ENCODE measurements at regions not wholly inside any gene's neighbourhood (a gene's known extent, or its start where the extent isn't known, plus 50 kb on each side); places are given as distances from the start of the nearest gene placed in this dataset.

GRCh38 chr11:110974731-110975130 lies 262.5 kb upstream of the ARHGAP20 start:
- no peak overlapping the region for H3K4me3 ChIP-seq (ENCODE audit: low read depth, low read length)
- no peak for TF ChIP-seq CTCF (IDR thresholded peaks at IDR 0.05; ENCODE audit: low read depth, low read length)

GRCh38 chr11:110973401-110973980 lies 261.3 kb upstream of the ARHGAP20 start:
- TF ChIP-seq CTCF (IDR thresholded peaks at IDR 0.05; ENCODE audit: low read depth, low read length) = no peak
- H3K4me3 ChIP-seq (ENCODE audit: low read depth, low read length) = no peak overlapping the region

- H3K4me3 ChIP-seq (ENCODE audit: low read depth, low read length) = no peak overlapping the region
- TF ChIP-seq CTCF (IDR thresholded peaks at IDR 0.05; ENCODE audit: low read depth, low read length) = no peak
These were observed 260.4 kb upstream of the ARHGAP20 start for GRCh38 chr11:110972640-110973039.

- H3K4me3 ChIP-seq (ENCODE audit: low read depth, low read length) = no peak overlapping the region
- no peak for TF ChIP-seq CTCF (IDR thresholded peaks at IDR 0.05; ENCODE audit: low read depth, low read length)
These were observed 259.9 kb upstream of the ARHGAP20 start for GRCh38 chr11:110972106-110972505.

GRCh38 chr11:110971140-110971539 lies 258.9 kb upstream of the ARHGAP20 start:
- TF ChIP-seq CTCF (IDR thresholded peaks at IDR 0.05; ENCODE audit: low read depth, low read length) = no peak
- H3K4me3 ChIP-seq (ENCODE audit: low read depth, low read length) = no peak overlapping the region

GRCh38 chr11:110968348-110969062 lies 256.3 kb upstream of the ARHGAP20 start:
- no peak for TF ChIP-seq CTCF (IDR thresholded peaks at IDR 0.05; ENCODE audit: low read depth, low read length)
- H3K4me3 ChIP-seq (ENCODE audit: low read depth, low read length) = no peak overlapping the region

GRCh38 chr11:110966131-110966530 lies 253.9 kb upstream of the ARHGAP20 start:
- no peak overlapping the region for H3K4me3 ChIP-seq (ENCODE audit: low read depth, low read length)
- TF ChIP-seq CTCF (IDR thresholded peaks at IDR 0.05; ENCODE audit: low read depth, low read length) = no peak

All from WI38 (cell line).